Caco-2 (cell line): ENCODE measurements at regions not wholly inside any gene's neighbourhood (a gene's known extent, or its start where the extent isn't known, plus 50 kb on each side); places are given as distances from the start of the nearest gene placed in this dataset.

ENCODE experiments used
- BruUV-seq: library from RNA; stranded (reverse); fragments of 400-500 nt; replicated peaks from 2 replicates; lab custom pipeline; 2021; lab: Mats Ljungman, UMichigan
- CTCF ChIA-PET: fragments of 300-600 bp; sonication (Branson Sonifier 250); formaldehyde crosslinking; loops from one replicate; lab custom pipeline; 2022; ENCODE audit warnings: antibody characterized with exemption; lab: Charles Lee
- POLR2A ChIA-PET: fragments of 300-600 bp; sonication (Branson Sonifier 250); formaldehyde crosslinking; loops from one replicate; lab custom pipeline; 2022; ENCODE audit warnings: antibody characterized with exemption; lab: Charles Lee
- DNase-seq, 2 experiments: peaks; one replicate each; pipeline versions ENCODE4 v3.0.0 to v3.0.0-alpha.2; 2020 to 2022
- H3K27me3 ChIP-seq: replicated peaks from 2 replicates; pipeline ENCODE4 v1.6.0; 2011; ENCODE audit warnings: low read length; ENCODE audit not compliant: control insufficient read depth, insufficient read depth
- H3K36me3 ChIP-seq: 2 replicates; pipeline ENCODE4 v1.5.1; 2011; ENCODE audit warnings: low read length; ENCODE audit not compliant: control insufficient read depth, insufficient read depth
- H3K4me1 ChIP-seq: fragments of 250-450 bp; sonication (Bioruptor Pico); 2 replicates; pipeline ENCODE4 v1.5.1; 2020; ENCODE audit warnings: mild to moderate bottlenecking
- H3K4me3 ChIP-seq: 2 replicates; pipeline ENCODE4 v1.5.1; 2011; ENCODE audit warnings: low read depth, mild to moderate bottlenecking, control low read depth, low read length
- H3K9me3 ChIP-seq: fragments of 250-450 bp; sonication (Bioruptor Pico); 2 replicates; pipeline ENCODE4 v1.5.1; 2020; ENCODE audit warnings: mild to moderate bottlenecking, moderate library complexity
- H3K27ac Mint-ChIP-seq: one replicate; pipeline ENCODE4 v1.8.0; 2022; ENCODE audit warnings: mixed read lengths; ENCODE audit not compliant: unreplicated experiment
- H3K27me3 Mint-ChIP-seq: one replicate; pipeline ENCODE4 v1.8.0; 2022; ENCODE audit warnings: mixed read lengths; ENCODE audit not compliant: insufficient read depth, unreplicated experiment
- H3K36me3 Mint-ChIP-seq: one replicate; pipeline ENCODE4 v1.8.0; 2022; ENCODE audit warnings: mild to moderate bottlenecking, mixed read lengths; ENCODE audit not compliant: insufficient read depth, unreplicated experiment
- H3K4me1 Mint-ChIP-seq: one replicate; pipeline ENCODE4 v1.8.0; 2022; ENCODE audit warnings: low read depth, mixed read lengths; ENCODE audit not compliant: unreplicated experiment
- H3K4me3 Mint-ChIP-seq: one replicate; pipeline ENCODE4 v1.8.0; 2022; ENCODE audit warnings: mild to moderate bottlenecking, moderate library complexity, mixed read lengths; ENCODE audit not compliant: unreplicated experiment
- H3K9me3 Mint-ChIP-seq: one replicate; pipeline ENCODE4 v1.8.0; 2022; ENCODE audit warnings: mixed read lengths; ENCODE audit not compliant: unreplicated experiment
- intact Hi-C: fragments of 100-400 bp; cut with micrococcal nuclease; formaldehyde crosslinking; loops from one replicate; pipeline ENCODE4 v1.10.0; 2022; ENCODE audit not compliant: unreplicated experiment
- TF ChIP-seq, protein P1 (sequence below), 2 experiments: fragments of 200-600 bp in 1 of 2; IDR thresholded peaks; 1 replicate in 1 of 2; 2 replicates in 1 of 2; pipeline versions ENCODE4 v1.5.1 to v1.8.0; 2011 to 2022; ENCODE audit warnings: antibody characterized with exemption in 1 of 2, control low read depth in 1 of 2, inconsistent platforms in 1 of 2, low read depth in 1 of 2, low read length in 1 of 2, mild to moderate bottlenecking in 1 of 2, moderate library complexity in 1 of 2; ENCODE audit not compliant: insufficient read depth in 1 of 2, severe bottlenecking in 1 of 2, unreplicated experiment in 1 of 2

DNA sequence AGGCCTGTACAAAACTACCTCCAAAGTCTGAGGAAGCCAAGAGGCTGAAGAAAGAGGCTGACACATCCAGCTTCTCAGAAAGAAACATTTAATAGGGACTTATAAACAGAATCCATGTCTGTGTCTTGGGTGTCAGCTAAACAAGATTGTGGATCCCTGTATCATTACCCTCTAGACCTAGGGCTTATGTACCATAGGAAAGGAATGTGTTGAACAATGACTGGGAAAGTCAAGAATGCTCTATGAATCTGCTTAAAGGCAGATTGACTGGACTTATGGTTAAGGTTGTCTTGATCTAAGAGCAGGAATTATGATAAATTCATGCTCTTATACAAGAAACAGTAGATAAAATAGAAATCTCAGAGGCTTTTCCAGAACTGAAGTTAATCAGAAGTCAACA lies 335.7 kb upstream of the RPS23 start:
- POLR2A ChIA-PET, result no interaction called here
- no peaks in the 10 kb centered on the region for H3K4me1 Mint-ChIP-seq
- H3K4me3 Mint-ChIP-seq, result no peak overlapping the region
- Histone ChIP-seq H3K4me1 (no peaks in the 10 kb centered on the region), H3K27me3 (no peaks in the 10 kb centered on the region), H3K4me3 (no peak overlapping the region), H3K9me3 (no peaks in the 10 kb centered on the region), H3K36me3 (no peaks in the 10 kb centered on the region)
- intact Hi-C loops, result no loop called here
- H3K9me3 Mint-ChIP-seq, result peaks cover 21% of the 10 kb centered on the region
- CTCF ChIA-PET, result no interaction called here
- H3K27me3 Mint-ChIP-seq, result no peaks in the 10 kb centered on the region
- no TSS peak for BruUV-seq
- H3K27ac Mint-ChIP-seq, result no peak overlapping the region
- no peak for DNase-seq
- TF ChIP-seq, protein P1, sequence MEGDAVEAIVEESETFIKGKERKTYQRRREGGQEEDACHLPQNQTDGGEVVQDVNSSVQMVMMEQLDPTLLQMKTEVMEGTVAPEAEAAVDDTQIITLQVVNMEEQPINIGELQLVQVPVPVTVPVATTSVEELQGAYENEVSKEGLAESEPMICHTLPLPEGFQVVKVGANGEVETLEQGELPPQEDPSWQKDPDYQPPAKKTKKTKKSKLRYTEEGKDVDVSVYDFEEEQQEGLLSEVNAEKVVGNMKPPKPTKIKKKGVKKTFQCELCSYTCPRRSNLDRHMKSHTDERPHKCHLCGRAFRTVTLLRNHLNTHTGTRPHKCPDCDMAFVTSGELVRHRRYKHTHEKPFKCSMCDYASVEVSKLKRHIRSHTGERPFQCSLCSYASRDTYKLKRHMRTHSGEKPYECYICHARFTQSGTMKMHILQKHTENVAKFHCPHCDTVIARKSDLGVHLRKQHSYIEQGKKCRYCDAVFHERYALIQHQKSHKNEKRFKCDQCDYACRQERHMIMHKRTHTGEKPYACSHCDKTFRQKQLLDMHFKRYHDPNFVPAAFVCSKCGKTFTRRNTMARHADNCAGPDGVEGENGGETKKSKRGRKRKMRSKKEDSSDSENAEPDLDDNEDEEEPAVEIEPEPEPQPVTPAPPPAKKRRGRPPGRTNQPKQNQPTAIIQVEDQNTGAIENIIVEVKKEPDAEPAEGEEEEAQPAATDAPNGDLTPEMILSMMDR (IDR thresholded peaks at IDR 0.05; ENCODE audit: insufficient read depth in 1 of 2, low read depth in 1 of 2, low read length in 1 of 2, severe bottlenecking in 1 of 2, unreplicated experiment in 1 of 2), result no peak
- no peaks in the 10 kb centered on the region for H3K36me3 Mint-ChIP-seq

DNA sequence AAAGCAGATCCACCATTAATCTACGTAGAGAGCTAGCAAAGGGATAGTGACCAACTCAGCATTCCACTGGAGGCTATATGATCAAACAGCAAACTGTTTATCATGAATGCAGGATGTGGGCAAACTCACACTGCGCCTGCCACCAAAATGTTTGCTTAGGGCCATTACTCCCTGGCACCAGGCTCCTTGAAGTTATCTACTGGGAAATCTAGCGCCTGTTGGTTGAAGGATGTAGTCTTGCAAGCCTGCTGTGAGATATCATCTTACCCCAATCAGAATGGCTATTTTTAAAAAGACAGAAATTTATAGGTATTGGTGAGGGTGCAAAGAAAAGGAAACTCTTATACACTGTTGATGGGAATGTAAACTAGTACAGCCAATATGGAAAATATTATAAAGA lies 332.5 kb upstream of the RPS23 start:
- no peak for DNase-seq
- no TSS peak for BruUV-seq
- H3K27me3 ChIP-seq, result no peaks in the 10 kb centered on the region
- intact Hi-C loops, result no loop called here
- Mint-ChIP-seq H3K4me1 (no peaks in the 10 kb centered on the region), H3K4me3 (no peak overlapping the region), H3K27me3 (no peaks in the 10 kb centered on the region), H3K36me3 (no peaks in the 10 kb centered on the region), H3K27ac (no peak overlapping the region), H3K9me3 (peaks cover 32% of the 10 kb centered on the region)
- no peaks in the 10 kb centered on the region for H3K9me3 ChIP-seq
- TF ChIP-seq, protein P1 (IDR thresholded peaks at IDR 0.05; ENCODE audit: insufficient read depth in 1 of 2, low read depth in 1 of 2, low read length in 1 of 2, severe bottlenecking in 1 of 2, unreplicated experiment in 1 of 2), result no peak
- no peak overlapping the region for H3K4me3 ChIP-seq
- CTCF ChIA-PET, result no interaction called here
- POLR2A ChIA-PET, result no interaction called here
- H3K36me3 ChIP-seq, result no peaks in the 10 kb centered on the region
- H3K4me1 ChIP-seq, result no peaks in the 10 kb centered on the region

DNA sequence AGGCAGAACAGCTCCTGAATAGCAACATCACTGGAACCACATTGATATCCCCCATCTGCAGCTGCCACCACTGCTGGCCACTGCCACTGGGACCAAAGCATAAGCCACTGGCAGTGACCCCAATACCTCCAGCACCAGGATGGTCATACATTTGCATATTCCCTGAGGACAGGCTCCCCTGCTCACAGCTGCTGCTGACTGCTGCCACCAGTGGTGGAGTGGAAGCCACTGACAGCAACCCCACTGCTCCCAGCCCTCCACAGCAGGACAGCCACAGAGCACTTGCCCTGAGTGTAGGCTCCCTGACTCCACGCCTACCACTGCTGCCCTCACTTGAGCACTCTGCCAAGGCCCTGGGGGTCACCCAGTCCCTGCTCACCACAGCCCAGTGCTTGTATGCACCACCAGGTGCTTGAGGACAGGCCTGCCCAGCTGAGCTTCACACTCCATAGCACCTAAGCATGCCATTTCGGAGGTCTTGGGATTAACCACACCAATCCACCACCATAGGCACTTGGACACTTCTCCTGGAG lies 327.4 kb upstream of the RPS23 start:
- TF ChIP-seq, protein P1 (IDR thresholded peaks at IDR 0.05; ENCODE audit: insufficient read depth in 1 of 2, low read depth in 1 of 2, low read length in 1 of 2, severe bottlenecking in 1 of 2, unreplicated experiment in 1 of 2), result no peak
- no peaks in the 10 kb centered on the region for H3K27me3 Mint-ChIP-seq
- intact Hi-C loops, result no loop called here
- H3K4me1 ChIP-seq, result peaks cover 17% of the 10 kb centered on the region
- no peaks in the 10 kb centered on the region for H3K27me3 ChIP-seq
- no peak for DNase-seq
- no peak overlapping the region for H3K27ac Mint-ChIP-seq
- ChIA-PET POLR2A (no interaction called here), CTCF (no interaction called here)
- no peaks in the 10 kb centered on the region for H3K9me3 ChIP-seq
- no peak overlapping the region for H3K4me3 ChIP-seq
- H3K9me3 Mint-ChIP-seq, result peaks cover 21% of the 10 kb centered on the region
- no peaks in the 10 kb centered on the region for H3K36me3 ChIP-seq
- H3K4me3 Mint-ChIP-seq, result no peak overlapping the region
- peaks cover 9% of the 10 kb centered on the region for H3K4me1 Mint-ChIP-seq
- no TSS peak for BruUV-seq
- H3K36me3 Mint-ChIP-seq, result no peaks in the 10 kb centered on the region
